OCI-LY3 (cell line): ENCODE measurements at regions not wholly inside any gene's neighbourhood (a gene's known extent, or its start where the extent isn't known, plus 50 kb on each side); places are given as distances from the start of the nearest gene placed in this dataset.

Experiments
- H2AFZ ChIP-seq: fragments of 200-600, 300-600 bp; shearing (Covaris generic); 2 replicates; pipeline ENCODE4 v1.6.0; 2014; ENCODE audit warnings: antibody characterized with exemption, low read depth, low read length
- H3K27ac ChIP-seq: fragments of 200-600, 300-600 bp; sonication (generic); 2 replicates; pipeline ENCODE4 v1.5.1; 2014; ENCODE audit warnings: mild to moderate bottlenecking, low read length, moderate library complexity, mixed read lengths
- H3K27me3 ChIP-seq: fragments of 200-600, 300-600 bp; sonication (generic); 2 replicates; pipeline ENCODE4 v1.6.1; 2014; ENCODE audit warnings: low read depth, low read length, mixed read lengths
- H3K36me3 ChIP-seq: fragments of 200-600, 300-600 bp; sonication (generic); replicated peaks from 2 replicates; pipeline ENCODE3; 2014; ENCODE audit warnings: low read depth, low read length, mixed read lengths
- H3K4me1 ChIP-seq: fragments of 300-600, 200-600 bp; sonication (generic); 2 replicates; pipeline ENCODE4 v1.6.1; 2014; ENCODE audit warnings: low read length, mixed read lengths
- H3K4me2 ChIP-seq: fragments of 200-600, 300-600 bp; sonication (generic); 2 replicates; pipeline ENCODE4 v1.6.1; 2014; ENCODE audit warnings: low read length, mixed read lengths
- H3K4me3 ChIP-seq: fragments of 300-600, 200-600 bp; sonication (generic); 2 replicates; pipeline ENCODE4 v1.5.1; 2014; ENCODE audit warnings: antibody characterized with exemption, mild to moderate bottlenecking, low read length, moderate library complexity
- H3K79me2 ChIP-seq: fragments of 300-600, 200-600 bp; shearing (Covaris generic); 2 replicates; pipeline ENCODE4 v1.6.1; 2014; ENCODE audit warnings: mild to moderate bottlenecking, low read length, mixed read lengths
- H3K9ac ChIP-seq: fragments of 300-600, 200-600 bp; shearing (Covaris generic); 2 replicates; pipeline ENCODE4 v1.6.0; 2014; ENCODE audit warnings: mild to moderate bottlenecking, low read length, moderate library complexity
- H3K9me3 ChIP-seq: fragments of 200-600, 300-600 bp; shearing (Covaris generic); 2 replicates; pipeline ENCODE4 v1.6.1; 2014; ENCODE audit warnings: low read length, mixed read lengths; ENCODE audit not compliant: insufficient read depth
- H4K20me1 ChIP-seq: fragments of 200-600, 300-600 bp; sonication (generic); 2 replicates; pipeline ENCODE4 v1.6.1; 2016; ENCODE audit warnings: low read length, mixed read lengths; ENCODE audit not compliant: insufficient read depth
- EZH2phosphoT487 ChIP-seq: fragments of 200-600 bp; shearing (Covaris generic); IDR thresholded peaks from 2 replicates; pipeline ENCODE4 v1.6.1; 2018; ENCODE audit warnings: antibody characterized with exemption, mixed run types, low read depth
- TF ChIP-seq, protein P1 (sequence below): fragments of 200-600, 300-600 bp; sonication (generic); IDR thresholded peaks from 2 replicates; pipeline ENCODE4 v1.5.1; 2014; ENCODE audit warnings: antibody characterized with exemption, low read length, low read depth

GRCh38 chr1:218851586-218851985 is 322.1 kb upstream of the LYPLAL1 start:
- Histone ChIP-seq H3K4me3 (no peak overlapping the region), H4K20me1 (no peaks in the 10 kb centered on the region), H3K27ac (no peak overlapping the region), H3K79me2 (no peaks in the 10 kb centered on the region), H3K9me3 (no peaks in the 10 kb centered on the region), H3K9ac (no peak overlapping the region), H3K36me3 (no peaks in the 10 kb centered on the region), H2AFZ (no peak overlapping the region), H3K4me2 (no peak overlapping the region), H3K27me3 (no peaks in the 10 kb centered on the region; the same call in 1 of the 2 replicates), H3K4me1 (no peaks in the 10 kb centered on the region)
- TF ChIP-seq, protein P1, sequence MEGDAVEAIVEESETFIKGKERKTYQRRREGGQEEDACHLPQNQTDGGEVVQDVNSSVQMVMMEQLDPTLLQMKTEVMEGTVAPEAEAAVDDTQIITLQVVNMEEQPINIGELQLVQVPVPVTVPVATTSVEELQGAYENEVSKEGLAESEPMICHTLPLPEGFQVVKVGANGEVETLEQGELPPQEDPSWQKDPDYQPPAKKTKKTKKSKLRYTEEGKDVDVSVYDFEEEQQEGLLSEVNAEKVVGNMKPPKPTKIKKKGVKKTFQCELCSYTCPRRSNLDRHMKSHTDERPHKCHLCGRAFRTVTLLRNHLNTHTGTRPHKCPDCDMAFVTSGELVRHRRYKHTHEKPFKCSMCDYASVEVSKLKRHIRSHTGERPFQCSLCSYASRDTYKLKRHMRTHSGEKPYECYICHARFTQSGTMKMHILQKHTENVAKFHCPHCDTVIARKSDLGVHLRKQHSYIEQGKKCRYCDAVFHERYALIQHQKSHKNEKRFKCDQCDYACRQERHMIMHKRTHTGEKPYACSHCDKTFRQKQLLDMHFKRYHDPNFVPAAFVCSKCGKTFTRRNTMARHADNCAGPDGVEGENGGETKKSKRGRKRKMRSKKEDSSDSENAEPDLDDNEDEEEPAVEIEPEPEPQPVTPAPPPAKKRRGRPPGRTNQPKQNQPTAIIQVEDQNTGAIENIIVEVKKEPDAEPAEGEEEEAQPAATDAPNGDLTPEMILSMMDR, result no peak
- TF ChIP-seq EZH2phosphoT487, result no peak

DNA sequence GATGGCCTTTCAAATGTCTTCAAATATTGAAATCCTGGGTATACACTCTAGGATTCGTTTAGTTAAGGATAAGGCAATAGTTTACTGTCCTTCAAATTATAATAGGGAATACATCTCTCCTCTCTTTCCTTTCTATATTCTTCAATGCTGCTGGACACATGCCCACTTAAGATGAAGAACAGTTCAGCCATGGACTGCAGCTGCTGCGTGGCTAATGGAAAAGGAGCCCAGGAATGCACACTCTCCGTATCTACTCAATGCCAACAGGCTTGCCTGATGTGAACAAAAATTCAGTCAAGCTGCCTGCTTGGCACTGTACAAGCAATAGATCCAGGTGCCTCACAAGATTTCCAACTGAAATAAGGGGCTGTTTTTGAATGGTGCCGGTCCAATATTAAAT is 321.2 kb upstream of the LYPLAL1 start:
- TF ChIP-seq, protein P1, result no peak
- TF ChIP-seq EZH2phosphoT487, result no peak
- H3K27ac ChIP-seq, result no peak overlapping the region
- H3K27me3 ChIP-seq, result no peaks in the 10 kb centered on the region; the same call in 1 of the 2 replicates

GRCh38 chr1:218863987-218864386 is 309.7 kb upstream of the LYPLAL1 start:
- Histone ChIP-seq H3K9ac (no peak overlapping the region), H3K27ac (no peak overlapping the region), H2AFZ (no peak overlapping the region), H3K4me1 (no peaks in the 10 kb centered on the region), H3K27me3 (no peaks in the 10 kb centered on the region), H3K9me3 (no peaks in the 10 kb centered on the region), H3K36me3 (no peaks in the 10 kb centered on the region), H3K79me2 (no peaks in the 10 kb centered on the region), H3K4me2 (no peak overlapping the region), H3K4me3 (no peak overlapping the region), H4K20me1 (no peaks in the 10 kb centered on the region)
- no peak for TF ChIP-seq EZH2phosphoT487
- TF ChIP-seq, protein P1, result no peak

More for the DNA sequence above, 321.2 kb upstream of the LYPLAL1 start:
- Histone ChIP-seq H3K4me2 (no peak overlapping the region), H2AFZ (no peak overlapping the region), H4K20me1 (no peaks in the 10 kb centered on the region), H3K4me3 (no peak overlapping the region), H3K9me3 (no peaks in the 10 kb centered on the region), H3K36me3 (no peaks in the 10 kb centered on the region), H3K9ac (no peak overlapping the region), H3K4me1 (no peaks in the 10 kb centered on the region), H3K79me2 (no peaks in the 10 kb centered on the region)

- H2AFZ ChIP-seq, result no peak overlapping the region
- H3K27ac ChIP-seq, result no peak overlapping the region
- H3K9ac ChIP-seq, result no peak overlapping the region
- H3K4me2 ChIP-seq, result no peak overlapping the region
- H3K79me2 ChIP-seq, result no peaks in the 10 kb centered on the region
- no peak overlapping the region for H3K4me3 ChIP-seq
- H3K36me3 ChIP-seq, result no peaks in the 10 kb centered on the region
- H3K27me3 ChIP-seq, result no peaks in the 10 kb centered on the region
- TF ChIP-seq, protein P1, result no peak
- TF ChIP-seq EZH2phosphoT487, result no peak
- H3K9me3 ChIP-seq, result no peaks in the 10 kb centered on the region
- H3K4me1 ChIP-seq, result no peaks in the 10 kb centered on the region
- no peaks in the 10 kb centered on the region for H4K20me1 ChIP-seq
These were observed 308.1 kb upstream of the LYPLAL1 start for GRCh38 chr1:218865591-218865990.
